GM21528 (cell line): ENCODE measurements at regions not wholly inside any gene's neighbourhood (a gene's known extent, or its start where the extent isn't known, plus 50 kb on each side); places are given as distances from the start of the nearest gene placed in this dataset.
"Not testable (repeated sequence)": the region's sequence is repeated elsewhere in the genome, so short reads cannot be mapped to it uniquely, and the experiment has no call there.

Experiments used
- ATAC-seq: cut with Tn5 transposase; IDR thresholded peaks from one replicate; pipeline ENCODE4 v1.9.1; 2021; ENCODE audit warnings: mild to moderate bottlenecking, moderate library complexity; ENCODE audit not compliant: unreplicated experiment, low FRiP score

- ATAC-seq: no peak
Measured at GRCh38 chr7:52413051-52413450, 622.4 kb upstream of the POM121L12 start.

- no peak for ATAC-seq
Measured at GRCh38 chr7:52410032-52410431, 625.4 kb upstream of the POM121L12 start.

GRCh38 chr7:52406808-52407207, 628.6 kb upstream of the POM121L12 start:
- ATAC-seq: no peak

- ATAC-seq: no peak
Measured at GRCh38 chr7:52382731-52383130, 652.7 kb upstream of the POM121L12 start.

GRCh38 chr7:52369922-52370321, 665.5 kb upstream of the POM121L12 start:
- ATAC-seq: no peak

- ATAC-seq: no peak
Measured at GRCh38 chr7:52365349-52365748, 670.1 kb upstream of the POM121L12 start.

GRCh38 chr7:52362521-52362920, 672.9 kb upstream of the POM121L12 start:
- ATAC-seq: no peak

- no peak for ATAC-seq
Measured at GRCh38 chr7:52360541-52360940, 674.9 kb upstream of the POM121L12 start.

GRCh38 chr7:52355053-52355452, 680.4 kb upstream of the POM121L12 start:
- no peak for ATAC-seq

- ATAC-seq: no peak
Measured at GRCh38 chr7:52352013-52352981, 683.1 kb upstream of the POM121L12 start.

- ATAC-seq: no peak
Measured at GRCh38 chr7:52344015-52344414, 691.4 kb upstream of the POM121L12 start.

GRCh38 chr7:52340067-52340466, 695.4 kb upstream of the POM121L12 start:
- ATAC-seq: no peak

- ATAC-seq: not testable (repeated sequence)
Measured at GRCh38 chr7:52328328-52328727, 707.1 kb upstream of the POM121L12 start.

GRCh38 chr7:52325237-52325636, 710.2 kb upstream of the POM121L12 start:
- ATAC-seq: no peak

- ATAC-seq: no peak
Measured at GRCh38 chr7:52323202-52323746, 712.2 kb upstream of the POM121L12 start.

GRCh38 chr7:52320610-52321009, 714.8 kb upstream of the POM121L12 start:
- ATAC-seq: no peak

GRCh38 chr7:52317921-52318320, 717.5 kb upstream of the POM121L12 start:
- no peak for ATAC-seq

- no peak for ATAC-seq
Measured at GRCh38 chr7:52311886-52312285, 723.5 kb upstream of the POM121L12 start.

- no peak for ATAC-seq
Measured at GRCh38 chr7:52309631-52310030, 725.8 kb upstream of the POM121L12 start.

GRCh38 chr7:52302765-52303520, 732.5 kb upstream of the POM121L12 start:
- ATAC-seq: no peak

GRCh38 chr7:52297128-52297527, 738.3 kb upstream of the POM121L12 start:
- ATAC-seq: no peak
